ENCODE measurements at regions not wholly inside any gene's neighbourhood (a gene's known extent, or its start where the extent isn't known, plus 50 kb on each side); places are given as distances from the start of the nearest gene placed in this dataset.

DNA sequence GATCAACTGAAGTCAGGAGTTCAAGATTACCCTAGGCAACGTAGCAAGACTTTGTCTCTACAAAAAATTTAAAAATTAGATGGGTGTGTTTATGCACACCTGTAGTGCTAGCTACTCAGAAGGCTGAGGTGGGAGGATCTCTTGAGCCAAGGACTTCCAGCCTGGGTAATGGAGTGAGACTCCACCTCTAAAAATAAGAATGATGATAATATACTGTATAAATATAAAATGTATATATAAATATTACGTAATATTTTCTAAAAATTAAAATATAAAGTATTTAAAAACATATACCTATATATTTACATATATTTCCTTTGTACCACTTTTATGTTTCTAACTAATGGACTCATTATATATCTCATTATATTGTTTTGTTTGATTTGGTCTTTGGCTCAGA lies 409.5 kb upstream of the REG3G start:
- no TSS peak for BruUV-seq (replicated peaks)
- no peak for DNase-seq

DNA sequence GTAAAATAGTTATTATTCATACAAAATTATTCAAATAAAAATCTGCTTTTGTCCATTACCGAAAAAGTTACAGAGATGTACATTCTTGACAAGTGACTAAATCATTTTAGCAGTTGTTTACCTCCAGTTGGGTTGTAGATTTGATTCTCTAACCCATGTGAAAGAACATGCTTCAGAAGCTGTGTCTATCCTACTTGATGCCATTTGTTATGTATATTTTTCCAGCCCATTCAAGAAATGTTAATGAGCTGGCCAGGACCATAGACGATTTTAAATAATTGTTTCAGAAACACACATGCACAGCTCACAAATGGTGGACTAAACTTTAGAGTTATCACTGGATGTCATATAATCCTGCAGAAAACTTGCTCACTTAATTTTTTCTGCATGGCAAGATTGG lies 391.1 kb upstream of the REG3G start:
- no peaks in the 10 kb centered on the region for H3K27me3 ChIP-seq (ENCODE audit: insufficient read depth, low read depth)

More for the DNA sequence above, 409.5 kb upstream of the REG3G start:
- TF ChIP-seq EZH2 (IDR thresholded peaks at IDR 0.05; ENCODE audit: low read depth), result no peak
- TF ChIP-seq, protein P1, sequence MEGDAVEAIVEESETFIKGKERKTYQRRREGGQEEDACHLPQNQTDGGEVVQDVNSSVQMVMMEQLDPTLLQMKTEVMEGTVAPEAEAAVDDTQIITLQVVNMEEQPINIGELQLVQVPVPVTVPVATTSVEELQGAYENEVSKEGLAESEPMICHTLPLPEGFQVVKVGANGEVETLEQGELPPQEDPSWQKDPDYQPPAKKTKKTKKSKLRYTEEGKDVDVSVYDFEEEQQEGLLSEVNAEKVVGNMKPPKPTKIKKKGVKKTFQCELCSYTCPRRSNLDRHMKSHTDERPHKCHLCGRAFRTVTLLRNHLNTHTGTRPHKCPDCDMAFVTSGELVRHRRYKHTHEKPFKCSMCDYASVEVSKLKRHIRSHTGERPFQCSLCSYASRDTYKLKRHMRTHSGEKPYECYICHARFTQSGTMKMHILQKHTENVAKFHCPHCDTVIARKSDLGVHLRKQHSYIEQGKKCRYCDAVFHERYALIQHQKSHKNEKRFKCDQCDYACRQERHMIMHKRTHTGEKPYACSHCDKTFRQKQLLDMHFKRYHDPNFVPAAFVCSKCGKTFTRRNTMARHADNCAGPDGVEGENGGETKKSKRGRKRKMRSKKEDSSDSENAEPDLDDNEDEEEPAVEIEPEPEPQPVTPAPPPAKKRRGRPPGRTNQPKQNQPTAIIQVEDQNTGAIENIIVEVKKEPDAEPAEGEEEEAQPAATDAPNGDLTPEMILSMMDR (conservative IDR thresholded peaks at IDR 0.05), result no peak
- Histone ChIP-seq H3K36me3 (ENCODE audit: low read depth) (no peaks in the 10 kb centered on the region), H3K9me3 (ENCODE audit: insufficient read depth, low read depth) (no peaks in the 10 kb centered on the region), H3F3A (ENCODE audit: insufficient read depth, low read depth) (no peaks in the 10 kb centered on the region), H3K4me1 (replicated peaks; ENCODE audit: insufficient read depth) (no peaks in the 10 kb centered on the region), H3K9me2 (ENCODE audit: insufficient read depth) (no peaks in the 10 kb centered on the region), H3K27ac (no peak overlapping the region), H2AFZ (no peak overlapping the region), H3K27me3 (ENCODE audit: insufficient read depth, low read depth) (no peaks in the 10 kb centered on the region), H4K20me1 (ENCODE audit: insufficient read depth) (no peaks in the 10 kb centered on the region), H3K4me3 (no peak overlapping the region), H3K79me2 (ENCODE audit: low read depth) (no peaks in the 10 kb centered on the region), H3K4me2 (no peak overlapping the region)
- ChIA-PET POLR2A (ENCODE audit: unreplicated experiment) (no interaction called here), CTCF (interaction anchor here (0.5 kb wide), 1 partner anchor 75 kb away, joined by 3 read pairs; no protein-coding TSS in a partner anchor)
- intact Hi-C loops (cut with micrococcal nuclease; ENCODE audit: unreplicated experiment), result no loop called here

DNA sequence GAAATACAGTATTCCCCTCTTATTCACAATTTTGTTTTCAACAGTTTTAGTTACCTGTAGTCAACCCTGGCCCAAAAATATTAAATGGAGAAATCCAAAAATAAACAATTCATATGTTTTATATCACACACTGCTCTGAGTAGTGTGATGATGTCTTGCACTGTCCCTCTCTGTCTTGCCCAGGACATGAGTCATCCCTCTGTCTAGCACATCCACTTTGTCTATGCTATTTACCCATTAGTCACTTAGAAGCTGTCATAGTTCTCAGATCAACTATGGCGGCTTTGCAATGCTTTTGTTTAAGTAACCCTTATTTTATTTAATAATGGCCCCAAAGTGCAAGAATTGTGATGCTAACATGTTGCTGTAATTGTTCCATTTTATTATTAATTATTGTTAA lies 380.6 kb upstream of the REG3G start:
- H3K4me3 ChIP-seq, result no peak overlapping the region
- no peaks in the 10 kb centered on the region for H3K36me3 ChIP-seq (ENCODE audit: low read depth)
- H3F3A ChIP-seq (ENCODE audit: insufficient read depth, low read depth), result no peaks in the 10 kb centered on the region
- no peak overlapping the region for H3K4me2 ChIP-seq
- ChIA-PET CTCF (no interaction called here), POLR2A (ENCODE audit: unreplicated experiment) (no interaction called here)
- no peaks in the 10 kb centered on the region for H3K27me3 ChIP-seq (ENCODE audit: insufficient read depth, low read depth)
- no peak overlapping the region for H3K27ac ChIP-seq
- TF ChIP-seq, protein P1 (conservative IDR thresholded peaks at IDR 0.05), result no peak
- TF ChIP-seq EZH2 (IDR thresholded peaks at IDR 0.05; ENCODE audit: low read depth), result no peak
- no peak overlapping the region for H2AFZ ChIP-seq
- intact Hi-C loops (cut with micrococcal nuclease; ENCODE audit: unreplicated experiment), result no loop called here
- DNase-seq, result no peak
- H3K4me1 ChIP-seq (replicated peaks; ENCODE audit: insufficient read depth), result no peaks in the 10 kb centered on the region
- no peaks in the 10 kb centered on the region for H3K9me3 ChIP-seq (ENCODE audit: insufficient read depth, low read depth)
- no peaks in the 10 kb centered on the region; the same call in 1 of the 2 replicates for H3K9me2 ChIP-seq (ENCODE audit: insufficient read depth)
- no peaks in the 10 kb centered on the region for H4K20me1 ChIP-seq (ENCODE audit: insufficient read depth)
- BruUV-seq (replicated peaks), result no TSS peak
- no peaks in the 10 kb centered on the region for H3K79me2 ChIP-seq (ENCODE audit: low read depth)

More for the DNA sequence above, 391.1 kb upstream of the REG3G start:
- no peaks in the 10 kb centered on the region for H4K20me1 ChIP-seq (ENCODE audit: insufficient read depth)
- H3K4me3 ChIP-seq, result no peak overlapping the region
- intact Hi-C loops (cut with micrococcal nuclease; ENCODE audit: unreplicated experiment), result no loop called here
- ChIA-PET CTCF (no interaction called here), POLR2A (ENCODE audit: unreplicated experiment) (no interaction called here)
- H2AFZ ChIP-seq, result no peak overlapping the region
- no peaks in the 10 kb centered on the region for H3K9me2 ChIP-seq (ENCODE audit: insufficient read depth)
- no peaks in the 10 kb centered on the region for H3K9me3 ChIP-seq (ENCODE audit: insufficient read depth, low read depth)
- BruUV-seq (replicated peaks), result no TSS peak
- H3K36me3 ChIP-seq (ENCODE audit: low read depth), result no peaks in the 10 kb centered on the region
- H3K4me1 ChIP-seq (replicated peaks; ENCODE audit: insufficient read depth), result no peaks in the 10 kb centered on the region
- no peaks in the 10 kb centered on the region for H3F3A ChIP-seq (ENCODE audit: insufficient read depth, low read depth)
- no peak overlapping the region for H3K4me2 ChIP-seq
- H3K79me2 ChIP-seq (ENCODE audit: low read depth), result no peaks in the 10 kb centered on the region
- no peak for TF ChIP-seq EZH2 (IDR thresholded peaks at IDR 0.05; ENCODE audit: low read depth)
- TF ChIP-seq, protein P1 (conservative IDR thresholded peaks at IDR 0.05), result no peak
- H3K27ac ChIP-seq, result no peak overlapping the region
- no peak for DNase-seq

All from PC-9 (cell line).